ENCODE measurements at regions not wholly inside any gene's neighbourhood (a gene's known extent, or its start where the extent isn't known, plus 50 kb on each side); places are given as distances from the start of the nearest gene placed in this dataset.

- H3K9me3 ChIP-seq (ENCODE audit: control insufficient read depth, insufficient read depth, low read length), result no peaks in the 10 kb centered on the region
- no peaks in the 10 kb centered on the region for H3K36me3 ChIP-seq (ENCODE audit: insufficient read depth, low read length)
- H3K9ac ChIP-seq (ENCODE audit: low read depth, low read length), result no peak overlapping the region
- no peaks in the 10 kb centered on the region for H3K4me1 ChIP-seq (ENCODE audit: insufficient read depth, low read length)
Observed at GRCh38 chr15:95377258-95377852, 953.1 kb upstream of the NR2F2 start.

GRCh38 chr15:95394186-95395067 lies 936.1 kb upstream of the NR2F2 start:
- Histone ChIP-seq H3K9me3 (ENCODE audit: control insufficient read depth, insufficient read depth, low read length) (no peaks in the 10 kb centered on the region), H3K36me3 (ENCODE audit: insufficient read depth, low read length) (no peaks in the 10 kb centered on the region; the same call in 1 of the 2 replicates), H3K4me1 (ENCODE audit: insufficient read depth, low read length) (peaks cover 5% of the 10 kb centered on the region), H3K9ac (ENCODE audit: low read depth, low read length) (no peak overlapping the region)

GRCh38 chr15:95400428-95400827 lies 930.1 kb upstream of the NR2F2 start:
- Histone ChIP-seq H3K9ac (ENCODE audit: low read depth, low read length) (no peak overlapping the region), H3K36me3 (ENCODE audit: insufficient read depth, low read length) (no peaks in the 10 kb centered on the region; the same call in 1 of the 2 replicates), H3K4me1 (ENCODE audit: insufficient read depth, low read length) (no peaks in the 10 kb centered on the region), H3K9me3 (ENCODE audit: control insufficient read depth, insufficient read depth, low read length) (no peaks in the 10 kb centered on the region)

- Histone ChIP-seq H3K36me3 (ENCODE audit: insufficient read depth, low read length) (no peaks in the 10 kb centered on the region; the same call in 1 of the 2 replicates), H3K9me3 (ENCODE audit: control insufficient read depth, insufficient read depth, low read length) (no peaks in the 10 kb centered on the region), H3K4me1 (ENCODE audit: insufficient read depth, low read length) (no peaks in the 10 kb centered on the region), H3K9ac (ENCODE audit: low read depth, low read length) (no peak overlapping the region)
Observed at GRCh38 chr15:95401587-95401986, 928.9 kb upstream of the NR2F2 start.

- Histone ChIP-seq H3K9ac (ENCODE audit: low read depth, low read length) (no peak overlapping the region), H3K9me3 (ENCODE audit: control insufficient read depth, insufficient read depth, low read length) (no peaks in the 10 kb centered on the region), H3K36me3 (ENCODE audit: insufficient read depth, low read length) (no peaks in the 10 kb centered on the region), H3K4me1 (ENCODE audit: insufficient read depth, low read length) (no peaks in the 10 kb centered on the region)
Observed at GRCh38 chr15:95405447-95405846, 925.1 kb upstream of the NR2F2 start.

GRCh38 chr15:95407534-95407933 lies 923.0 kb upstream of the NR2F2 start:
- Histone ChIP-seq H3K9ac (ENCODE audit: low read depth, low read length) (no peak overlapping the region), H3K9me3 (ENCODE audit: control insufficient read depth, insufficient read depth, low read length) (no peaks in the 10 kb centered on the region), H3K36me3 (ENCODE audit: insufficient read depth, low read length) (no peaks in the 10 kb centered on the region), H3K4me1 (ENCODE audit: insufficient read depth, low read length) (no peaks in the 10 kb centered on the region)

GRCh38 chr15:95409211-95409610 lies 921.3 kb upstream of the NR2F2 start:
- H3K9me3 ChIP-seq (ENCODE audit: control insufficient read depth, insufficient read depth, low read length), result no peaks in the 10 kb centered on the region
- no peaks in the 10 kb centered on the region for H3K36me3 ChIP-seq (ENCODE audit: insufficient read depth, low read length)
- H3K9ac ChIP-seq (ENCODE audit: low read depth, low read length), result no peak overlapping the region
- H3K4me1 ChIP-seq (ENCODE audit: insufficient read depth, low read length), result no peaks in the 10 kb centered on the region

GRCh38 chr15:95409626-95410310 lies 920.7 kb upstream of the NR2F2 start:
- Histone ChIP-seq H3K4me1 (ENCODE audit: insufficient read depth, low read length) (no peaks in the 10 kb centered on the region), H3K9ac (ENCODE audit: low read depth, low read length) (no peak overlapping the region), H3K9me3 (ENCODE audit: control insufficient read depth, insufficient read depth, low read length) (no peaks in the 10 kb centered on the region), H3K36me3 (ENCODE audit: insufficient read depth, low read length) (no peaks in the 10 kb centered on the region)

- no peaks in the 10 kb centered on the region for H3K9me3 ChIP-seq (ENCODE audit: control insufficient read depth, insufficient read depth, low read length)
- no peaks in the 10 kb centered on the region for H3K4me1 ChIP-seq (ENCODE audit: insufficient read depth, low read length)
- no peaks in the 10 kb centered on the region for H3K36me3 ChIP-seq (ENCODE audit: insufficient read depth, low read length)
- H3K9ac ChIP-seq (ENCODE audit: low read depth, low read length), result no peak overlapping the region
Observed at GRCh38 chr15:95410757-95411156, 919.7 kb upstream of the NR2F2 start.

- H3K9me3 ChIP-seq (ENCODE audit: control insufficient read depth, insufficient read depth, low read length), result no peaks in the 10 kb centered on the region
- H3K9ac ChIP-seq (ENCODE audit: low read depth, low read length), result no peak overlapping the region
- no peaks in the 10 kb centered on the region for H3K36me3 ChIP-seq (ENCODE audit: insufficient read depth, low read length)
- H3K4me1 ChIP-seq (ENCODE audit: insufficient read depth, low read length), result no peaks in the 10 kb centered on the region
Observed at GRCh38 chr15:95416576-95416975, 913.9 kb upstream of the NR2F2 start.

GRCh38 chr15:95417761-95418160 lies 912.7 kb upstream of the NR2F2 start:
- Histone ChIP-seq H3K36me3 (ENCODE audit: insufficient read depth, low read length) (no peaks in the 10 kb centered on the region; the same call in 1 of the 2 replicates), H3K4me1 (ENCODE audit: insufficient read depth, low read length) (no peaks in the 10 kb centered on the region), H3K9me3 (ENCODE audit: control insufficient read depth, insufficient read depth, low read length) (no peaks in the 10 kb centered on the region), H3K9ac (ENCODE audit: low read depth, low read length) (no peak overlapping the region)

- H3K9me3 ChIP-seq (ENCODE audit: control insufficient read depth, insufficient read depth, low read length), result no peaks in the 10 kb centered on the region
- H3K4me1 ChIP-seq (ENCODE audit: insufficient read depth, low read length), result no peaks in the 10 kb centered on the region
- no peak overlapping the region for H3K9ac ChIP-seq (ENCODE audit: low read depth, low read length)
- H3K36me3 ChIP-seq (ENCODE audit: insufficient read depth, low read length), result no peaks in the 10 kb centered on the region; the same call in 1 of the 2 replicates
Observed at GRCh38 chr15:95422255-95422654, 908.2 kb upstream of the NR2F2 start.

- Histone ChIP-seq H3K9ac (ENCODE audit: low read depth, low read length) (no peak overlapping the region), H3K36me3 (ENCODE audit: insufficient read depth, low read length) (no peaks in the 10 kb centered on the region; the same call in 1 of the 2 replicates), H3K4me1 (ENCODE audit: insufficient read depth, low read length) (no peaks in the 10 kb centered on the region), H3K9me3 (ENCODE audit: control insufficient read depth, insufficient read depth, low read length) (no peaks in the 10 kb centered on the region)
Observed at GRCh38 chr15:95425859-95426258, 904.6 kb upstream of the NR2F2 start.

GRCh38 chr15:95429345-95429744 lies 901.2 kb upstream of the NR2F2 start:
- Histone ChIP-seq H3K9me3 (ENCODE audit: control insufficient read depth, insufficient read depth, low read length) (no peaks in the 10 kb centered on the region), H3K9ac (ENCODE audit: low read depth, low read length) (no peak overlapping the region), H3K4me1 (ENCODE audit: insufficient read depth, low read length) (no peaks in the 10 kb centered on the region), H3K36me3 (ENCODE audit: insufficient read depth, low read length) (no peaks in the 10 kb centered on the region)
